ENCODE measurements at regions not wholly inside any gene's neighbourhood (a gene's known extent, or its start where the extent isn't known, plus 50 kb on each side); places are given as distances from the start of the nearest gene placed in this dataset.
"Not testable (repeated sequence)": the region's sequence is repeated elsewhere in the genome, so short reads cannot be mapped to it uniquely, and the experiment has no call there.

DNA sequence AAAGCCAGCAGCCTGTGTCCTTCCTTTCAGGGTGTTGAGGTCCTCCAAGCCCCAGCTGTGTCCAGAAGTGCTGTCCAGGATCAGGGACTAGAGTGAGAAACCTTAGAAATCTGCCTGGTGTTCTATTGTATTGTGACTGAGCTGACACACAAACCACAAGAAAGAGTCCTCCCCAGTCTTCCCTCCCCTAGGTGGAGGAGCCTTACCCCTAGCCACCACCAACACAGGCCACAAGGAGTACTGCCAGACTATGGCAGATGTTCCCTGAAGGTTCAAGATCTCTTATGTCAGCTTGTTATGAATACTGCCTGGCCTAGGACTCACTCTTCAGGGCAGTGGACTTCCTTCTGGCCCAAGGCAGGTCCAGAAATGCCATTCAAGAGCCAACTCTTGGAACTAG, 514.1 kb upstream of the PITX2 start:
- no peak for DNase-seq (ENCODE audit: extremely low spot score)
- TF ChIP-seq SP1 (IDR thresholded peaks at IDR 0.05) (no peak), NFRKB (IDR thresholded peaks at IDR 0.05) (no peak), CTBP1 (IDR thresholded peaks at IDR 0.05; ENCODE audit: borderline replicate concordance) (no peak), L3MBTL2 (conservative IDR thresholded peaks at IDR 0.05) (no peak), BHLHE40 (IDR thresholded peaks at IDR 0.05; ENCODE audit: borderline replicate concordance) (no peak), ZNF384 (IDR thresholded peaks at IDR 0.05) (no peak), ARNT (IDR thresholded peaks at IDR 0.05) (no peak), FOXK2 (IDR thresholded peaks at IDR 0.05) (no peak), FOXM1 (IDR thresholded peaks at IDR 0.05; ENCODE audit: borderline replicate concordance) (no peak)
- TF ChIP-seq, protein P1, sequence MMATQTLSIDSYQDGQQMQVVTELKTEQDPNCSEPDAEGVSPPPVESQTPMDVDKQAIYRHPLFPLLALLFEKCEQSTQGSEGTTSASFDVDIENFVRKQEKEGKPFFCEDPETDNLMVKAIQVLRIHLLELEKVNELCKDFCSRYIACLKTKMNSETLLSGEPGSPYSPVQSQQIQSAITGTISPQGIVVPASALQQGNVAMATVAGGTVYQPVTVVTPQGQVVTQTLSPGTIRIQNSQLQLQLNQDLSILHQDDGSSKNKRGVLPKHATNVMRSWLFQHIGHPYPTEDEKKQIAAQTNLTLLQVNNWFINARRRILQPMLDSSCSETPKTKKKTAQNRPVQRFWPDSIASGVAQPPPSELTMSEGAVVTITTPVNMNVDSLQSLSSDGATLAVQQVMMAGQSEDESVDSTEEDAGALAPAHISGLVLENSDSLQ (IDR thresholded peaks at IDR 0.05): no peak
- CTCF ChIA-PET: no interaction called here
- POLR2A ChIA-PET: no interaction called here

- no peak for DNase-seq (ENCODE audit: extremely low spot score)
- POLR2A ChIA-PET: no interaction called here
- CTCF ChIA-PET: no interaction called here
- TF ChIP-seq SP1 (IDR thresholded peaks at IDR 0.05): no peak
- no peak for TF ChIP-seq FOXA1 (IDR thresholded peaks at IDR 0.05)
- no peak for TF ChIP-seq L3MBTL2 (conservative IDR thresholded peaks at IDR 0.05)
- TF ChIP-seq ZNF384 (IDR thresholded peaks at IDR 0.05): no peak
- TF ChIP-seq, protein P1 (IDR thresholded peaks at IDR 0.05): no peak
- TF ChIP-seq SUZ12 (IDR thresholded peaks at IDR 0.05): no peak
- TF ChIP-seq NFRKB (IDR thresholded peaks at IDR 0.05): no peak
- TF ChIP-seq HDGF (IDR thresholded peaks at IDR 0.05; ENCODE audit: borderline replicate concordance): no peak
- no peak for TF ChIP-seq FOXM1 (IDR thresholded peaks at IDR 0.05; ENCODE audit: borderline replicate concordance)
- no peak for TF ChIP-seq ARNT (IDR thresholded peaks at IDR 0.05)
- TF ChIP-seq BHLHE40 (IDR thresholded peaks at IDR 0.05; ENCODE audit: borderline replicate concordance): no peak
- no peak for TF ChIP-seq TARDBP (IDR thresholded peaks at IDR 0.05)
- TF ChIP-seq CTBP1 (IDR thresholded peaks at IDR 0.05; ENCODE audit: borderline replicate concordance): no peak
- no peak for TF ChIP-seq ELF4 (IDR thresholded peaks at IDR 0.05)
- no peak for TF ChIP-seq LEF1 (IDR thresholded peaks at IDR 0.05; ENCODE audit: borderline replicate concordance)
- no peak for TF ChIP-seq FOXK2 (IDR thresholded peaks at IDR 0.05)
Observed at GRCh38 chr4:111143510-111143909, 520.6 kb upstream of the PITX2 start.

DNA sequence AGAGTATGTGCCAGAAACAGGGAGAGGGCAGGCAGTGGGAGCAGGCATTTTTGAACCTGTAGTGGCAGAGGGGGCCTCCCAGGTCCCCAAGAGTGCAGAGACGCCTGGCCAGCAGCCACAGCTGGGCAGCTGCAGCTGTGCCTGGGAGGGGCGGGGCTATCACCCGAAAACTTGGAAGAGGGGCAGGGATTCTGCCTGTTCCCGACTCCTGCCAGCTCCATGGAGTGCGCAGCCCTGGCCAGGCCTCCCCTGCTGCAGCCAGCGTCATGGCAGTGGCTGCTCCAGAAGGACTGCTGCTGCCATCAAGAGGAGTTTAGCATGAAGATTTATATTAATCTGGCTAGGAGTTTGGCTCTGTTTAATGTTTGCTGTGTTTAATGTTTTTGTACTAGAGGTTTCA, 532.1 kb upstream of the PITX2 start:
- CTCF ChIA-PET: no interaction called here

DNA sequence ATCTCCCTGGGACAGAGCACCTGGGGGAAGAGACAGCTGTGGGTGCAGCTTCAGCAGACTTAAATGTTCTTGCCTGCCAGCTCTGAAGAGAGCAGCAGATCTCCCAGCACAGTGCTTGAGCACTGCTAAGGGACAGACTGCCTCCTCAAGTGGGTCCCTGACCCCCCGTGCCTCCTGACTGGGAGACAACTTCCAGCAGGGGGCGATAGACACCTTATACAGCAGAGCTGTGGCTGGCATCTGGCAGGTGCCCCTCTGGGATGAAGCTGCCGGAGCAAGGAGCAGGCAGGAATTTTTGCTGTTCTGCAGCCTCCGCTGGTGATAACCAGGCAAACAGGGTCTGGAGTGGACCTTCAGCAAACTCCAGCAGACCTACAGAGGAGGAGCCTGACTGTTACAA, 541.7 kb upstream of the PITX2 start:
- DNase-seq (ENCODE audit: extremely low spot score); POLR2A ChIA-PET; CTCF ChIA-PET: not testable (repeated sequence)

More for the DNA sequence above, 532.1 kb upstream of the PITX2 start:
- POLR2A ChIA-PET: no interaction called here
- TF ChIP-seq, protein P1 (IDR thresholded peaks at IDR 0.05): no peak
- TF ChIP-seq NFRKB (IDR thresholded peaks at IDR 0.05) (no peak), L3MBTL2 (conservative IDR thresholded peaks at IDR 0.05) (no peak), HDGF (IDR thresholded peaks at IDR 0.05; ENCODE audit: borderline replicate concordance) (no peak), SP1 (IDR thresholded peaks at IDR 0.05) (no peak), BHLHE40 (IDR thresholded peaks at IDR 0.05; ENCODE audit: borderline replicate concordance) (no peak), CTBP1 (IDR thresholded peaks at IDR 0.05; ENCODE audit: borderline replicate concordance) (no peak), ZNF384 (IDR thresholded peaks at IDR 0.05) (no peak), FOXK2 (IDR thresholded peaks at IDR 0.05) (no peak), SUZ12 (IDR thresholded peaks at IDR 0.05) (no peak)
- no peak for DNase-seq (ENCODE audit: extremely low spot score)

DNA sequence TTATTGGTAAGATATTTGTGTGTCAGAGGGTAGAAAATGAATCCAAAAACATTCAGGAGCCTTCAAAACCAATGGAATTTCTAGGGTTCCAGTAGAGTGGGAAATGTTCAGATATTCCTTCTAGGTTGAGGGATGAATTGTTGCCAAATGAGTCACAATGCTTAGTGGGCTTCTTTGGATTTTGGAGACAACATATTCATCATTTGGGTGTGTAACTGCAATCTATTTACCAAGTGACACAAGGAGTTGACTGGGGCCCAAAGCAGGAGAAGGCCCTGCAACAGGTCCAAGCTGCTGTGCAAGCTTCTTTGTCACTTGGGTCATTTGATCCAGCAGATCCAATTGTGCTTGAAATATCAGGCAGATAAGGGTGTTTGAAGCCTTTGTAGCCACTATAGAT, 551.5 kb upstream of the PITX2 start:
- TF ChIP-seq ZNF384 (IDR thresholded peaks at IDR 0.05) (no peak), TARDBP (IDR thresholded peaks at IDR 0.05) (no peak), FOXA1 (IDR thresholded peaks at IDR 0.05) (no peak), SUZ12 (IDR thresholded peaks at IDR 0.05) (no peak), L3MBTL2 (conservative IDR thresholded peaks at IDR 0.05) (no peak), ELF4 (IDR thresholded peaks at IDR 0.05) (no peak), SP1 (IDR thresholded peaks at IDR 0.05) (no peak), NFRKB (IDR thresholded peaks at IDR 0.05) (no peak), ARNT (IDR thresholded peaks at IDR 0.05) (no peak)
- TF ChIP-seq, protein P1 (IDR thresholded peaks at IDR 0.05): no peak
- CTCF ChIA-PET: no interaction called here
- no peak for DNase-seq (ENCODE audit: extremely low spot score)
- POLR2A ChIA-PET: no interaction called here

DNA sequence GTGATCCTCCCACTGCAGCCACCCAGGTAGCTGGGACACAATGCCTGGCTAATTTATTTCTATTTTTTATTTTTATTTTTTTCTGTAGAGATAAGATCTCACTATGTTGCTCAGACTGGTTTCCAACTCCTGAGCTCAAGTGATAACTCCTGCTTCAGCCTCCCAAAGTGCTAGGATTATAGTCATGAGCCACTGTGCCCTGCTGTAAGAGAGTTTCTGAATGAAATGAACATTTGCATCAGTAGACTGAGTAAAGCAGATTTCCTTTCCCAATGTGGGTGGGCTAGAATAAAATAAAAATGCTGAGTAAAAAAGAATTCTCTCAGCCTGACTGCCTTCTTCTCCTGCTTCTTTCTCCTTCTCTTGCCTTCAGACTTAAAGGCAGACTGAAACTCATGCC, 555.4 kb upstream of the PITX2 start:
- POLR2A ChIA-PET: no interaction called here
- no peak for DNase-seq (ENCODE audit: extremely low spot score)
- CTCF ChIA-PET: no interaction called here
- TF ChIP-seq FOXM1 (IDR thresholded peaks at IDR 0.05; ENCODE audit: borderline replicate concordance) (no peak), FOXK2 (IDR thresholded peaks at IDR 0.05) (no peak), NFRKB (IDR thresholded peaks at IDR 0.05) (no peak), CTBP1 (IDR thresholded peaks at IDR 0.05; ENCODE audit: borderline replicate concordance) (no peak), L3MBTL2 (conservative IDR thresholded peaks at IDR 0.05) (no peak)

- ChIA-PET POLR2A (no interaction called here), CTCF (no interaction called here)
- TF ChIP-seq TARDBP (IDR thresholded peaks at IDR 0.05) (no peak), ZNF384 (IDR thresholded peaks at IDR 0.05) (no peak), ARNT (IDR thresholded peaks at IDR 0.05) (no peak), ELF4 (IDR thresholded peaks at IDR 0.05) (no peak), BHLHE40 (IDR thresholded peaks at IDR 0.05; ENCODE audit: borderline replicate concordance) (no peak), L3MBTL2 (conservative IDR thresholded peaks at IDR 0.05) (no peak), SUZ12 (IDR thresholded peaks at IDR 0.05) (no peak), CTBP1 (IDR thresholded peaks at IDR 0.05; ENCODE audit: borderline replicate concordance) (no peak), FOXK2 (IDR thresholded peaks at IDR 0.05) (no peak), LEF1 (IDR thresholded peaks at IDR 0.05; ENCODE audit: borderline replicate concordance) (no peak), FOXA1 (IDR thresholded peaks at IDR 0.05) (no peak), FOXM1 (IDR thresholded peaks at IDR 0.05; ENCODE audit: borderline replicate concordance) (no peak), NFRKB (IDR thresholded peaks at IDR 0.05) (no peak), HDGF (IDR thresholded peaks at IDR 0.05; ENCODE audit: borderline replicate concordance) (no peak)
- TF ChIP-seq, protein P1 (IDR thresholded peaks at IDR 0.05): no peak
- no peak for DNase-seq (ENCODE audit: extremely low spot score)
Observed at GRCh38 chr4:111187108-111187507, 564.2 kb upstream of the PITX2 start.

Measured in HEK293T (cell line).